Mucosa of stomach (tissue), 1 donor: ENCODE measurements at regions not wholly inside any gene's neighbourhood (a gene's known extent, or its start where the extent isn't known, plus 50 kb on each side); places are given as distances from the start of the nearest gene placed in this dataset.

Experiments used
- H3K27me3 ChIP-seq: one replicate; pipeline ENCODE4 v1.7.0; 2013; ENCODE audit warnings: mild to moderate bottlenecking, low read length; ENCODE audit not compliant: control insufficient read depth, insufficient read depth
- H3K36me3 ChIP-seq: one replicate; pipeline ENCODE4 v1.7.0; 2013; ENCODE audit warnings: low read length; ENCODE audit not compliant: control insufficient read depth, insufficient read depth
- H3K4me1 ChIP-seq: one replicate; pipeline ENCODE4 v1.7.0; 2013; ENCODE audit warnings: mild to moderate bottlenecking, low read length; ENCODE audit not compliant: control insufficient read depth, insufficient read depth
- H3K4me3 ChIP-seq: one replicate; pipeline ENCODE4 v1.7.0; 2013; ENCODE audit warnings: low read length
- H3K9ac ChIP-seq: one replicate; pipeline ENCODE4 v1.7.0; 2013; ENCODE audit warnings: mild to moderate bottlenecking, low read length, moderate library complexity
- H3K9me3 ChIP-seq: one replicate; pipeline ENCODE4 v1.7.0; 2013; ENCODE audit warnings: mild to moderate bottlenecking, low read length, moderate library complexity; ENCODE audit not compliant: control insufficient read depth
- donor health status: Pancreatic carcinoma.

- Histone ChIP-seq H3K4me3 (no peak overlapping the region), H3K9me3 (no peaks in the 10 kb centered on the region), H3K9ac (no peak overlapping the region), H3K27me3 (no peaks in the 10 kb centered on the region), H3K36me3 (no peaks in the 10 kb centered on the region), H3K4me1 (no peaks in the 10 kb centered on the region)
Observed at GRCh38 chr12:67211494-67211893, 57.7 kb upstream of the CAND1 start.

- Histone ChIP-seq H3K9me3 (no peaks in the 10 kb centered on the region), H3K4me3 (no peak overlapping the region), H3K9ac (no peak overlapping the region), H3K36me3 (no peaks in the 10 kb centered on the region), H3K4me1 (no peaks in the 10 kb centered on the region), H3K27me3 (no peaks in the 10 kb centered on the region)
Observed at GRCh38 chr12:67217647-67218046, 51.5 kb upstream of the CAND1 start.
